ENCODE measurements at regions not wholly inside any gene's neighbourhood (a gene's known extent, or its start where the extent isn't known, plus 50 kb on each side); places are given as distances from the start of the nearest gene placed in this dataset.

DNA sequence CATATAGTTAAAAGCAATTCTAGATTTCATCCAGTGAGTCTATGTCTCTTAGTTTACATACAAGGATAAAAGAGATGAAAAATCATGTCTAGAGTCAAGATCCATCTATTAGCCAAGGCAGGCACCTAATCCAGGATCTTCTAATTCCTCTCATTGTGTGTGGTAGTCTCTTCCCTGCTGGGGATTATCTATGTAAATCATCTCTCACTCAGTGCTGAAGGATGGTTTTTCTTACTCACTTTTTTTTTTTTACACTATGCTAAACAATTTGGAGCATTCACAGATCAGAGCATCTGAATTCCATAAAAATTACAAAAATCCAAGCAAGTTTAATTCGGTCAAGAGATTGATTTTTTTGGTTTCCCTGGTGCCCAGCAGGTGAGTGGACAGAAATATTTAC lies 154.9 kb upstream of the GDNF start:
- TF ChIP-seq, protein P1, sequence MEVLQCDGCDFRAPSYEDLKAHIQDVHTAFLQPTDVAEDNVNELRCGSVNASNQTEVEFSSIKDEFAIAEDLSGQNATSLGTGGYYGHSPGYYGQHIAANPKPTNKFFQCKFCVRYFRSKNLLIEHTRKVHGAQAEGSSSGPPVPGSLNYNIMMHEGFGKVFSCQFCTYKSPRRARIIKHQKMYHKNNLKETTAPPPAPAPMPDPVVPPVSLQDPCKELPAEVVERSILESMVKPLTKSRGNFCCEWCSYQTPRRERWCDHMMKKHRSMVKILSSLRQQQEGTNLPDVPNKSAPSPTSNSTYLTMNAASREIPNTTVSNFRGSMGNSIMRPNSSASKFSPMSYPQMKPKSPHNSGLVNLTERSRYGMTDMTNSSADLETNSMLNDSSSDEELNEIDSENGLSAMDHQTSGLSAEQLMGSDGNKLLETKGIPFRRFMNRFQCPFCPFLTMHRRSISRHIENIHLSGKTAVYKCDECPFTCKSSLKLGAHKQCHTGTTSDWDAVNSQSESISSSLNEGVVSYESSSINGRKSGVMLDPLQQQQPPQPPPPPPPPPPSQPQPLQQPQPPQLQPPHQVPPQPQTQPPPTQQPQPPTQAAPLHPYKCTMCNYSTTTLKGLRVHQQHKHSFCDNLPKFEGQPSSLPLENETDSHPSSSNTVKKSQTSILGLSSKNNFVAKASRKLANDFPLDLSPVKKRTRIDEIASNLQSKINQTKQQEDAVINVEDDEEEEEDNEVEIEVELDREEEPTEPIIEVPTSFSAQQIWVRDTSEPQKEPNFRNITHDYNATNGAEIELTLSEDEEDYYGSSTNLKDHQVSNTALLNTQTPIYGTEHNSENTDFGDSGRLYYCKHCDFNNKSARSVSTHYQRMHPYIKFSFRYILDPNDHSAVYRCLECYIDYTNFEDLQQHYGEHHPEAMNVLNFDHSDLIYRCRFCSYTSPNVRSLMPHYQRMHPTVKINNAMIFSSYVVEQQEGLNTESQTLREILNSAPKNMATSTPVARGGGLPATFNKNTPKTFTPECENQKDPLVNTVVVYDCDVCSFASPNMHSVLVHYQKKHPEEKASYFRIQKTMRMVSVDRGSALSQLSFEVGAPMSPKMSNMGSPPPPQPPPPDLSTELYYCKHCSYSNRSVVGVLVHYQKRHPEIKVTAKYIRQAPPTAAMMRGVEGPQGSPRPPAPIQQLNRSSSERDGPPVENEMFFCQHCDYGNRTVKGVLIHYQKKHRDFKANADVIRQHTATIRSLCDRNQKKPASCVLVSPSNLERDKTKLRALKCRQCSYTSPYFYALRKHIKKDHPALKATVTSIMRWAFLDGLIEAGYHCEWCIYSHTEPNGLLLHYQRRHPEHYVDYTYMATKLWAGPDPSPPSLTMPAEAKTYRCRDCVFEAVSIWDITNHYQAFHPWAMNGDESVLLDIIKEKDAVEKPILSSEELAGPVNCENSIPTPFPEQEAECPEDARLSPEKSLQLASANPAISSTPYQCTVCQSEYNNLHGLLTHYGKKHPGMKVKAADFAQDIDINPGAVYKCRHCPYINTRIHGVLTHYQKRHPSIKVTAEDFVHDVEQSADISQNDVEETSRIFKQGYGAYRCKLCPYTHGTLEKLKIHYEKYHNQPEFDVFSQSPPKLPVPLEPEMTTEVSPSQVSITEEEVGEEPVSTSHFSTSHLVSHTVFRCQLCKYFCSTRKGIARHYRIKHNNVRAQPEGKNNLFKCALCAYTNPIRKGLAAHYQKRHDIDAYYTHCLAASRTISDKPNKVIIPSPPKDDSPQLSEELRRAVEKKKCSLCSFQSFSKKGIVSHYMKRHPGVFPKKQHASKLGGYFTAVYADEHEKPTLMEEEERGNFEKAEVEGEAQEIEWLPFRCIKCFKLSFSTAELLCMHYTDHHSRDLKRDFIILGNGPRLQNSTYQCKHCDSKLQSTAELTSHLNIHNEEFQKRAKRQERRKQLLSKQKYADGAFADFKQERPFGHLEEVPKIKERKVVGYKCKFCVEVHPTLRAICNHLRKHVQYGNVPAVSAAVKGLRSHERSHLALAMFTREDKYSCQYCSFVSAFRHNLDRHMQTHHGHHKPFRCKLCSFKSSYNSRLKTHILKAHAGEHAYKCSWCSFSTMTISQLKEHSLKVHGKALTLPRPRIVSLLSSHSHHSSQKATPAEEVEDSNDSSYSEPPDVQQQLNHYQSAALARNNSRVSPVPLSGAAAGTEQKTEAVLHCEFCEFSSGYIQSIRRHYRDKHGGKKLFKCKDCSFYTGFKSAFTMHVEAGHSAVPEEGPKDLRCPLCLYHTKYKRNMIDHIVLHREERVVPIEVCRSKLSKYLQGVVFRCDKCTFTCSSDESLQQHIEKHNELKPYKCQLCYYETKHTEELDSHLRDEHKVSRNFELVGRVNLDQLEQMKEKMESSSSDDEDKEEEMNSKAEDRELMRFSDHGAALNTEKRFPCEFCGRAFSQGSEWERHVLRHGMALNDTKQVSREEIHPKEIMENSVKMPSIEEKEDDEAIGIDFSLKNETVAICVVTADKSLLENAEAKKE (CRISPR knock-in tag; IDR thresholded peaks at IDR 0.05): no peak
- no peak for TF ChIP-seq EZH2phosphoT487 (IDR thresholded peaks at IDR 0.05; ENCODE audit: unreplicated experiment)
- TF ChIP-seq STAT1 (IDR thresholded peaks at IDR 0.05; ENCODE audit: unreplicated experiment): no peak
- TF ChIP-seq ZNF114 (CRISPR knock-in tag; IDR thresholded peaks at IDR 0.05): no peak
- TF ChIP-seq NANOG (IDR thresholded peaks at IDR 0.05; ENCODE audit: borderline replicate concordance): no peak
- TF ChIP-seq, protein P2, sequence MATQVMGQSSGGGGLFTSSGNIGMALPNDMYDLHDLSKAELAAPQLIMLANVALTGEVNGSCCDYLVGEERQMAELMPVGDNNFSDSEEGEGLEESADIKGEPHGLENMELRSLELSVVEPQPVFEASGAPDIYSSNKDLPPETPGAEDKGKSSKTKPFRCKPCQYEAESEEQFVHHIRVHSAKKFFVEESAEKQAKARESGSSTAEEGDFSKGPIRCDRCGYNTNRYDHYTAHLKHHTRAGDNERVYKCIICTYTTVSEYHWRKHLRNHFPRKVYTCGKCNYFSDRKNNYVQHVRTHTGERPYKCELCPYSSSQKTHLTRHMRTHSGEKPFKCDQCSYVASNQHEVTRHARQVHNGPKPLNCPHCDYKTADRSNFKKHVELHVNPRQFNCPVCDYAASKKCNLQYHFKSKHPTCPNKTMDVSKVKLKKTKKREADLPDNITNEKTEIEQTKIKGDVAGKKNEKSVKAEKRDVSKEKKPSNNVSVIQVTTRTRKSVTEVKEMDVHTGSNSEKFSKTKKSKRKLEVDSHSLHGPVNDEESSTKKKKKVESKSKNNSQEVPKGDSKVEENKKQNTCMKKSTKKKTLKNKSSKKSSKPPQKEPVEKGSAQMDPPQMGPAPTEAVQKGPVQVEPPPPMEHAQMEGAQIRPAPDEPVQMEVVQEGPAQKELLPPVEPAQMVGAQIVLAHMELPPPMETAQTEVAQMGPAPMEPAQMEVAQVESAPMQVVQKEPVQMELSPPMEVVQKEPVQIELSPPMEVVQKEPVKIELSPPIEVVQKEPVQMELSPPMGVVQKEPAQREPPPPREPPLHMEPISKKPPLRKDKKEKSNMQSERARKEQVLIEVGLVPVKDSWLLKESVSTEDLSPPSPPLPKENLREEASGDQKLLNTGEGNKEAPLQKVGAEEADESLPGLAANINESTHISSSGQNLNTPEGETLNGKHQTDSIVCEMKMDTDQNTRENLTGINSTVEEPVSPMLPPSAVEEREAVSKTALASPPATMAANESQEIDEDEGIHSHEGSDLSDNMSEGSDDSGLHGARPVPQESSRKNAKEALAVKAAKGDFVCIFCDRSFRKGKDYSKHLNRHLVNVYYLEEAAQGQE (IDR thresholded peaks at IDR 0.05; ENCODE audit: unreplicated experiment): no peak
- TF ChIP-seq, protein P3, sequence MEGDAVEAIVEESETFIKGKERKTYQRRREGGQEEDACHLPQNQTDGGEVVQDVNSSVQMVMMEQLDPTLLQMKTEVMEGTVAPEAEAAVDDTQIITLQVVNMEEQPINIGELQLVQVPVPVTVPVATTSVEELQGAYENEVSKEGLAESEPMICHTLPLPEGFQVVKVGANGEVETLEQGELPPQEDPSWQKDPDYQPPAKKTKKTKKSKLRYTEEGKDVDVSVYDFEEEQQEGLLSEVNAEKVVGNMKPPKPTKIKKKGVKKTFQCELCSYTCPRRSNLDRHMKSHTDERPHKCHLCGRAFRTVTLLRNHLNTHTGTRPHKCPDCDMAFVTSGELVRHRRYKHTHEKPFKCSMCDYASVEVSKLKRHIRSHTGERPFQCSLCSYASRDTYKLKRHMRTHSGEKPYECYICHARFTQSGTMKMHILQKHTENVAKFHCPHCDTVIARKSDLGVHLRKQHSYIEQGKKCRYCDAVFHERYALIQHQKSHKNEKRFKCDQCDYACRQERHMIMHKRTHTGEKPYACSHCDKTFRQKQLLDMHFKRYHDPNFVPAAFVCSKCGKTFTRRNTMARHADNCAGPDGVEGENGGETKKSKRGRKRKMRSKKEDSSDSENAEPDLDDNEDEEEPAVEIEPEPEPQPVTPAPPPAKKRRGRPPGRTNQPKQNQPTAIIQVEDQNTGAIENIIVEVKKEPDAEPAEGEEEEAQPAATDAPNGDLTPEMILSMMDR (conservative IDR thresholded peaks at IDR 0.05; ENCODE audit: low read depth in 2 of 2): no peak
- no peak for TF ChIP-seq CREB1 (CRISPR knock-in tag; IDR thresholded peaks at IDR 0.05; ENCODE audit: low read depth)
- TF ChIP-seq POLR2AphosphoS5 (IDR thresholded peaks at IDR 0.05; ENCODE audit: low read depth): no peak
- no peak for TF ChIP-seq EZH2 (IDR thresholded peaks at IDR 0.05; ENCODE audit: low read depth, unreplicated experiment)
- TF ChIP-seq, protein P4, sequence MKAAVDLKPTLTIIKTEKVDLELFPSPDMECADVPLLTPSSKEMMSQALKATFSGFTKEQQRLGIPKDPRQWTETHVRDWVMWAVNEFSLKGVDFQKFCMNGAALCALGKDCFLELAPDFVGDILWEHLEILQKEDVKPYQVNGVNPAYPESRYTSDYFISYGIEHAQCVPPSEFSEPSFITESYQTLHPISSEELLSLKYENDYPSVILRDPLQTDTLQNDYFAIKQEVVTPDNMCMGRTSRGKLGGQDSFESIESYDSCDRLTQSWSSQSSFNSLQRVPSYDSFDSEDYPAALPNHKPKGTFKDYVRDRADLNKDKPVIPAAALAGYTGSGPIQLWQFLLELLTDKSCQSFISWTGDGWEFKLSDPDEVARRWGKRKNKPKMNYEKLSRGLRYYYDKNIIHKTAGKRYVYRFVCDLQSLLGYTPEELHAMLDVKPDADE (IDR thresholded peaks at IDR 0.05): no peak
- no peak for TF ChIP-seq ZNF331 (CRISPR knock-in tag; IDR thresholded peaks at IDR 0.05; ENCODE audit: low read depth)
- no peak for TF ChIP-seq JUNB (IDR thresholded peaks at IDR 0.05; ENCODE audit: unreplicated experiment)
- H3K36me3 Mint-ChIP-seq (ENCODE audit: low read depth): no peaks in the 10 kb centered on the region

More for the DNA sequence above, 154.9 kb upstream of the GDNF start:
- H3K27me3 Mint-ChIP-seq (ENCODE audit: insufficient read depth, low read depth, poor library complexity): peaks cover 12% of the 10 kb centered on the region
- H3K4me1 ChIP-seq (ENCODE audit: insufficient read depth): no peaks in the 10 kb centered on the region
- DNase-seq (ENCODE audit: low spot score) (no peak), ATAC-seq (no peak)
- H3K4me2 ChIP-seq: no peak overlapping the region
- H3K27me3 ChIP-seq (ENCODE audit: insufficient read depth): no peaks in the 10 kb centered on the region
- no peaks in the 10 kb centered on the region for H3K36me3 ChIP-seq (ENCODE audit: insufficient read depth)
- no peak overlapping the region for H3K27ac ChIP-seq (ENCODE audit: low read depth)
- H3K4me1 Mint-ChIP-seq: no peaks in the 10 kb centered on the region
- H3K9me3 Mint-ChIP-seq: no peaks in the 10 kb centered on the region
- no peaks in the 10 kb centered on the region for H4K20me1 ChIP-seq (replicated peaks; ENCODE audit: insufficient read depth)
- H3F3A ChIP-seq (replicated peaks; ENCODE audit: low read depth): no peaks in the 10 kb centered on the region
- no peak overlapping the region for H3K4me3 ChIP-seq
- 0 out of 2 replicates have a peak, but pooled peaks cover 7% of the 10 kb centered on the region for H3K9me2 ChIP-seq (ENCODE audit: insufficient read depth)
- no peak overlapping the region for H3K27ac Mint-ChIP-seq
- no peak overlapping the region for H3K4me3 Mint-ChIP-seq
- H2AFZ ChIP-seq: no peak overlapping the region
- no peaks in the 10 kb centered on the region for H3K79me2 ChIP-seq (replicated peaks; ENCODE audit: insufficient read depth)
